K562 (cell line): ENCODE measurements at regions not wholly inside any gene's neighbourhood (a gene's known extent, or its start where the extent isn't known, plus 50 kb on each side); places are given as distances from the start of the nearest gene placed in this dataset.

ENCODE experiments used
- CTCF ChIP-seq, 3 experiments: IDR thresholded peaks in 2 of 3; conservative IDR thresholded peaks in 1 of 3; 2 replicates each; pipeline ENCODE4 v1.5.1; 2011 to 2012; ENCODE audit warnings: low read length in 3 of 3, mild to moderate bottlenecking in 3 of 3, control low read depth in 2 of 3, improper control_type of control experiment in 1 of 3, inconsistent platforms in 1 of 3, low read depth in 1 of 3, mixed read lengths in 1 of 3, moderate library complexity in 1 of 3; ENCODE audit not compliant: insufficient read depth in 2 of 3
- SNRNP70 ChIP-seq: fragments of 200-400 bp; formaldehyde crosslinking; optimal IDR thresholded peaks from 2 replicates; pipeline ENCODE3; 2017; ENCODE audit warnings: low read depth, low read length
- ZSCAN32 ChIP-seq: fragments of 450-650 bp; formaldehyde crosslinking; IDR thresholded peaks from 2 replicates; pipeline ENCODE4 v1.4.0; 2020; ENCODE audit warnings: mild to moderate bottlenecking, moderate library complexity
- TF ChIP-seq, protein P1 (sequence below): fragments of 450-650 bp; formaldehyde crosslinking; IDR thresholded peaks from 2 replicates; pipeline ENCODE4 v1.4.0; 2020; ENCODE audit warnings: mild to moderate bottlenecking, moderate library complexity
- TF ChIP-seq, protein P2 (sequence below): fragments of 200-600 bp; sonication (generic); IDR thresholded peaks from one replicate; pipeline ENCODE4 v1.6.1; 2012; ENCODE audit warnings: mild to moderate bottlenecking, low read depth, low read length, inconsistent platforms

GRCh38 chr10:117780411-117780810 is 237.9 kb downstream of the EMX2 start:
- no peak for TF ChIP-seq SNRNP70
- TF ChIP-seq, protein P1, sequence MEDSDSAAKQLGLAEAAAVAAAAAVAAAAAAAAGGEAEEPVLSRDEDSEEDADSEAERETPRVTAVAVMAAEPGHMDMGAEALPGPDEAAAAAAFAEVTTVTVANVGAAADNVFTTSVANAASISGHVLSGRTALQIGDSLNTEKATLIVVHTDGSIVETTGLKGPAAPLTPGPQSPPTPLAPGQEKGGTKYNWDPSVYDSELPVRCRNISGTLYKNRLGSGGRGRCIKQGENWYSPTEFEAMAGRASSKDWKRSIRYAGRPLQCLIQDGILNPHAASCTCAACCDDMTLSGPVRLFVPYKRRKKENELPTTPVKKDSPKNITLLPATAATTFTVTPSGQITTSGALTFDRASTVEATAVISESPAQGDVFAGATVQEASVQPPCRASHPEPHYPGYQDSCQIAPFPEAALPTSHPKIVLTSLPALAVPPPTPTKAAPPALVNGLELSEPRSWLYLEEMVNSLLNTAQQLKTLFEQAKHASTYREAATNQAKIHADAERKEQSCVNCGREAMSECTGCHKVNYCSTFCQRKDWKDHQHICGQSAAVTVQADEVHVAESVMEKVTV (CRISPR knock-in tag), result no peak
- no peak for TF ChIP-seq CTCF (IDR thresholded peaks at IDR 0.05 in 2 of 3, conservative IDR thresholded peaks at IDR 0.05 in 1 of 3; ENCODE audit: insufficient read depth in 2 of 3, low read depth in 1 of 3, low read length in 3 of 3)
- TF ChIP-seq, protein P2, sequence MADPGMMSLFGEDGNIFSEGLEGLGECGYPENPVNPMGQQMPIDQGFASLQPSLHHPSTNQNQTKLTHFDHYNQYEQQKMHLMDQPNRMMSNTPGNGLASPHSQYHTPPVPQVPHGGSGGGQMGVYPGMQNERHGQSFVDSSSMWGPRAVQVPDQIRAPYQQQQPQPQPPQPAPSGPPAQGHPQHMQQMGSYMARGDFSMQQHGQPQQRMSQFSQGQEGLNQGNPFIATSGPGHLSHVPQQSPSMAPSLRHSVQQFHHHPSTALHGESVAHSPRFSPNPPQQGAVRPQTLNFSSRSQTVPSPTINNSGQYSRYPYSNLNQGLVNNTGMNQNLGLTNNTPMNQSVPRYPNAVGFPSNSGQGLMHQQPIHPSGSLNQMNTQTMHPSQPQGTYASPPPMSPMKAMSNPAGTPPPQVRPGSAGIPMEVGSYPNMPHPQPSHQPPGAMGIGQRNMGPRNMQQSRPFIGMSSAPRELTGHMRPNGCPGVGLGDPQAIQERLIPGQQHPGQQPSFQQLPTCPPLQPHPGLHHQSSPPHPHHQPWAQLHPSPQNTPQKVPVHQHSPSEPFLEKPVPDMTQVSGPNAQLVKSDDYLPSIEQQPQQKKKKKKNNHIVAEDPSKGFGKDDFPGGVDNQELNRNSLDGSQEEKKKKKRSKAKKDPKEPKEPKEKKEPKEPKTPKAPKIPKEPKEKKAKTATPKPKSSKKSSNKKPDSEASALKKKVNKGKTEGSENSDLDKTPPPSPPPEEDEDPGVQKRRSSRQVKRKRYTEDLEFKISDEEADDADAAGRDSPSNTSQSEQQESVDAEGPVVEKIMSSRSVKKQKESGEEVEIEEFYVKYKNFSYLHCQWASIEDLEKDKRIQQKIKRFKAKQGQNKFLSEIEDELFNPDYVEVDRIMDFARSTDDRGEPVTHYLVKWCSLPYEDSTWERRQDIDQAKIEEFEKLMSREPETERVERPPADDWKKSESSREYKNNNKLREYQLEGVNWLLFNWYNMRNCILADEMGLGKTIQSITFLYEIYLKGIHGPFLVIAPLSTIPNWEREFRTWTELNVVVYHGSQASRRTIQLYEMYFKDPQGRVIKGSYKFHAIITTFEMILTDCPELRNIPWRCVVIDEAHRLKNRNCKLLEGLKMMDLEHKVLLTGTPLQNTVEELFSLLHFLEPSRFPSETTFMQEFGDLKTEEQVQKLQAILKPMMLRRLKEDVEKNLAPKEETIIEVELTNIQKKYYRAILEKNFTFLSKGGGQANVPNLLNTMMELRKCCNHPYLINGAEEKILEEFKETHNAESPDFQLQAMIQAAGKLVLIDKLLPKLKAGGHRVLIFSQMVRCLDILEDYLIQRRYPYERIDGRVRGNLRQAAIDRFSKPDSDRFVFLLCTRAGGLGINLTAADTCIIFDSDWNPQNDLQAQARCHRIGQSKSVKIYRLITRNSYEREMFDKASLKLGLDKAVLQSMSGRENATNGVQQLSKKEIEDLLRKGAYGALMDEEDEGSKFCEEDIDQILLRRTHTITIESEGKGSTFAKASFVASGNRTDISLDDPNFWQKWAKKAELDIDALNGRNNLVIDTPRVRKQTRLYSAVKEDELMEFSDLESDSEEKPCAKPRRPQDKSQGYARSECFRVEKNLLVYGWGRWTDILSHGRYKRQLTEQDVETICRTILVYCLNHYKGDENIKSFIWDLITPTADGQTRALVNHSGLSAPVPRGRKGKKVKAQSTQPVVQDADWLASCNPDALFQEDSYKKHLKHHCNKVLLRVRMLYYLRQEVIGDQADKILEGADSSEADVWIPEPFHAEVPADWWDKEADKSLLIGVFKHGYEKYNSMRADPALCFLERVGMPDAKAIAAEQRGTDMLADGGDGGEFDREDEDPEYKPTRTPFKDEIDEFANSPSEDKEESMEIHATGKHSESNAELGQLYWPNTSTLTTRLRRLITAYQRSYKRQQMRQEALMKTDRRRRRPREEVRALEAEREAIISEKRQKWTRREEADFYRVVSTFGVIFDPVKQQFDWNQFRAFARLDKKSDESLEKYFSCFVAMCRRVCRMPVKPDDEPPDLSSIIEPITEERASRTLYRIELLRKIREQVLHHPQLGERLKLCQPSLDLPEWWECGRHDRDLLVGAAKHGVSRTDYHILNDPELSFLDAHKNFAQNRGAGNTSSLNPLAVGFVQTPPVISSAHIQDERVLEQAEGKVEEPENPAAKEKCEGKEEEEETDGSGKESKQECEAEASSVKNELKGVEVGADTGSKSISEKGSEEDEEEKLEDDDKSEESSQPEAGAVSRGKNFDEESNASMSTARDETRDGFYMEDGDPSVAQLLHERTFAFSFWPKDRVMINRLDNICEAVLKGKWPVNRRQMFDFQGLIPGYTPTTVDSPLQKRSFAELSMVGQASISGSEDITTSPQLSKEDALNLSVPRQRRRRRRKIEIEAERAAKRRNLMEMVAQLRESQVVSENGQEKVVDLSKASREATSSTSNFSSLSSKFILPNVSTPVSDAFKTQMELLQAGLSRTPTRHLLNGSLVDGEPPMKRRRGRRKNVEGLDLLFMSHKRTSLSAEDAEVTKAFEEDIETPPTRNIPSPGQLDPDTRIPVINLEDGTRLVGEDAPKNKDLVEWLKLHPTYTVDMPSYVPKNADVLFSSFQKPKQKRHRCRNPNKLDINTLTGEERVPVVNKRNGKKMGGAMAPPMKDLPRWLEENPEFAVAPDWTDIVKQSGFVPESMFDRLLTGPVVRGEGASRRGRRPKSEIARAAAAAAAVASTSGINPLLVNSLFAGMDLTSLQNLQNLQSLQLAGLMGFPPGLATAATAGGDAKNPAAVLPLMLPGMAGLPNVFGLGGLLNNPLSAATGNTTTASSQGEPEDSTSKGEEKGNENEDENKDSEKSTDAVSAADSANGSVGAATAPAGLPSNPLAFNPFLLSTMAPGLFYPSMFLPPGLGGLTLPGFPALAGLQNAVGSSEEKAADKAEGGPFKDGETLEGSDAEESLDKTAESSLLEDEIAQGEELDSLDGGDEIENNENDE, result no peak
- no peak for TF ChIP-seq ZSCAN32 (CRISPR knock-in tag)
